ENCODE measurements at regions not wholly inside any gene's neighbourhood (a gene's known extent, or its start where the extent isn't known, plus 50 kb on each side); places are given as distances from the start of the nearest gene placed in this dataset.

DNA sequence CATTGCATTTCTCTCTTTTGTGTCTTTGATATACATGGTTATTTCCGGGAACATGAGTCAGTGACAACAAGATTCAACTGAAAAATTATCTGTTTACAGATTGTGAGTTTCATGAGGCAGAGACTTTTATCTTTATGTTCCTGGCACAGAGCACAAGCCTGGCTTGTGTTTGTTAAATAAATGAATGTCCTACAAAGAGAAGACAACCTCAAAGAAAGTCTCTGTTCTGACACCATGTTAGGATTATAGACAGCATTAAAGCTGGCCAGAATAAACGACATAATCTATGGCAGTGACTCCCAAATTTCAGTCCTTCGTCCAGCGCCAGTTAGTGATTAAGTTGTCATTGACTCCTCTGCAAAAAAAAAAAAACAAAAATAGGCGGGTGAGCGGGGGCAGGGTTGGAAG, 97.4 kb upstream of the DNAJC10 start:
- no peaks in the 10 kb centered on the region for H3K36me3 Mint-ChIP-seq
- H3K4me1 ChIP-seq (ENCODE audit: insufficient read depth, low read length) = no peaks in the 10 kb centered on the region

DNA sequence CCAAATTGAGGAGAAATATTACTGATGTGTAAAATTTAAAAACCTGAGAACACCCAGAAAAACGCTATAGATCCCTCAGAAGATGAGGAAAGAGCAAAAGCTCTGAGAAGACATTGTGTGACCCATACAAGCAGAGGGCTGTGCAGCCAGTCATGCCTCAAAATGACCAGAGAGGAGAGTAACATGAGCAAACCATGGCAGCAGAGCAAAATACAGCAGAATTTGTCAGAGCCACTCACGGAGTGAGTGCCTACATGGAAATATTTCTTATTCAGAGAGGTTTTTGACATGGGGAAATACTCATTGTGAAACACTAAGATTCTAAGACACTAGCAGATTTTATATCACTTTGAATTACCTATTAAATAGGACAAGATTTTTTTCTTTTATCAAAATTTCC, 96.8 kb upstream of the DNAJC10 start:
- ChIA-PET CTCF (ENCODE audit: partially characterized antibody) (no interaction called here), POLR2A (ENCODE audit: partially characterized antibody) (no interaction called here)
- Mint-ChIP-seq H3K27me3 (peaks cover 0 to 2% of the 10 kb centered on the region in 2 donors), H3K4me1 (no peaks in the 10 kb centered on the region), H3K9me3 (no peaks in the 10 kb centered on the region), H3K27ac (no peak overlapping the region), H3K4me3 (no peak overlapping the region), H3K36me3 (no peaks in the 10 kb centered on the region)
- DNase-seq = no peak
- H3K27ac ChIP-seq (ENCODE audit: low read depth, low read length) = no peak overlapping the region
- no peaks in the 10 kb centered on the region for H3K27me3 ChIP-seq (ENCODE audit: insufficient read depth, low read length)
- intact Hi-C loops (cut with micrococcal nuclease) = no loop called here
- H3K4me3 ChIP-seq (ENCODE audit: low read length in 2 of 2) = no peak overlapping the region
- H3K4me1 ChIP-seq (ENCODE audit: insufficient read depth, low read length) = no peaks in the 10 kb centered on the region
- H3K9me3 ChIP-seq (ENCODE audit: control insufficient read depth in 1 of 2, low read length in 2 of 2) = no peaks in the 10 kb centered on the region
- H3K36me3 ChIP-seq (ENCODE audit: insufficient read depth, low read length) = no peaks in the 10 kb centered on the region

More for the DNA sequence above, 97.4 kb upstream of the DNAJC10 start:
- H3K4me3 ChIP-seq (ENCODE audit: low read length in 2 of 2) = no peak overlapping the region
- ChIA-PET POLR2A (ENCODE audit: partially characterized antibody) (no interaction called here), CTCF (ENCODE audit: partially characterized antibody) (no interaction called here)
- no peak overlapping the region for H3K27ac ChIP-seq (ENCODE audit: low read depth, low read length)
- Mint-ChIP-seq H3K4me1 (no peaks in the 10 kb centered on the region), H3K27me3 (peaks cover 0 to 2% of the 10 kb centered on the region in 2 donors), H3K27ac (no peak overlapping the region), H3K9me3 (no peaks in the 10 kb centered on the region), H3K4me3 (no peak overlapping the region)
- H3K27me3 ChIP-seq (ENCODE audit: insufficient read depth, low read length) = no peaks in the 10 kb centered on the region
- DNase-seq = no peak
- H3K9me3 ChIP-seq (ENCODE audit: control insufficient read depth in 1 of 2, low read length in 2 of 2) = no peaks in the 10 kb centered on the region
- intact Hi-C loops (cut with micrococcal nuclease) = no loop called here
- H3K36me3 ChIP-seq (ENCODE audit: insufficient read depth, low read length) = no peaks in the 10 kb centered on the region

DNA sequence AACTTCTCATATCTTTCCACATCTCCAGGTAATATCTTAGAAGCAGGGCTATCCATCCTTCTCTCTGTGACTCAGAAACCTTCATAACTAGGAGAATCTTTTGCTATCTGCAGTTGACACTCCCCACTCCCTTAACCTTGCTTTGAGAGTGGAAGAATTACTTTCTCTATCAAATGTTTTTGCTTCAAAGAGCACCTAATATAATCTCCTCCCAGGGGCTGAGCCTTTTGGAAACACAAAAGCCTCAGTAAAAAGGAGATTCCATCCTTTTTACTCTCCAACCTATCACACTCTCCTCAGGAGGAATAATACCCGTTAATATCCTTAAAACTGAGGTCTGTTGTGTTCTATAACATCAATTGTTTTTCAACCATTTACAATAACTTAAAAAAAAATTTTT, 94.9 kb upstream of the DNAJC10 start:
- Mint-ChIP-seq H3K36me3 (no peaks in the 10 kb centered on the region), H3K4me3 (no peak overlapping the region), H3K9me3 (no peaks in the 10 kb centered on the region), H3K4me1 (no peaks in the 10 kb centered on the region), H3K27me3 (peaks cover 0 to 2% of the 10 kb centered on the region in 2 donors), H3K27ac (no peak overlapping the region)
- H3K27ac ChIP-seq (ENCODE audit: low read depth, low read length) = no peak overlapping the region
- no peaks in the 10 kb centered on the region for H3K9me3 ChIP-seq (ENCODE audit: control insufficient read depth in 1 of 2, low read length in 2 of 2)
- ChIA-PET CTCF (ENCODE audit: partially characterized antibody) (no interaction called here), POLR2A (ENCODE audit: partially characterized antibody) (no interaction called here)
- intact Hi-C loops (cut with micrococcal nuclease) = no loop called here
- no peak for DNase-seq
- H3K36me3 ChIP-seq (ENCODE audit: insufficient read depth, low read length) = no peaks in the 10 kb centered on the region
- no peaks in the 10 kb centered on the region for H3K4me1 ChIP-seq (ENCODE audit: insufficient read depth, low read length)
- no peak overlapping the region for H3K4me3 ChIP-seq (ENCODE audit: low read length in 2 of 2)
- H3K27me3 ChIP-seq (ENCODE audit: insufficient read depth, low read length) = no peaks in the 10 kb centered on the region

DNA sequence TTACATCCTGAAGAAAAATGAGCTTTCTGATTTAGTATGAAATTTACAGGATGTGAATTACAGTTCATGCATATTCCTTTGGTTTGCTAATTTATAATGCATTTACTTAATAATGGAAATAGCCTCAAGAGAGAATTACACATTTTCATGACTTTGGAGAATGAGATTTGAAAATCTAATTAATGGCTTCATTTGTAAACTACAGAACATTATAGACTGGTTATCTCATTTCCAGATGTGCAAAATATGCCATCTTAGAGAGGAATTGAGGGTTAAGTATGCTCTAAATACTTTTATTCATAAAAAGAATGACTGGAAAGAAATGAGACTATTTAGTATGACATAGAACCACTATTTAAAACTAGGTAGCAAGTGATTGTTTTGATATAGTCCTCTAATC, 94.2 kb upstream of the DNAJC10 start:
- intact Hi-C loops (cut with micrococcal nuclease) = no loop called here
- Histone ChIP-seq H3K27me3 (ENCODE audit: insufficient read depth, low read length) (no peaks in the 10 kb centered on the region), H3K9me3 (ENCODE audit: control insufficient read depth in 1 of 2, low read length in 2 of 2) (no peaks in the 10 kb centered on the region), H3K4me1 (ENCODE audit: insufficient read depth, low read length) (no peaks in the 10 kb centered on the region), H3K27ac (ENCODE audit: low read depth, low read length) (no peak overlapping the region), H3K4me3 (ENCODE audit: low read length in 2 of 2) (no peak overlapping the region), H3K36me3 (ENCODE audit: insufficient read depth, low read length) (no peaks in the 10 kb centered on the region)
- Mint-ChIP-seq H3K4me3 (no peak overlapping the region), H3K36me3 (no peaks in the 10 kb centered on the region), H3K27ac (no peak overlapping the region), H3K4me1 (no peaks in the 10 kb centered on the region), H3K27me3 (peaks cover 0 to 2% of the 10 kb centered on the region in 2 donors), H3K9me3 (no peaks in the 10 kb centered on the region)
- ChIA-PET POLR2A (ENCODE audit: partially characterized antibody) (no interaction called here), CTCF (ENCODE audit: partially characterized antibody) (no interaction called here)
- no peak for DNase-seq

DNA sequence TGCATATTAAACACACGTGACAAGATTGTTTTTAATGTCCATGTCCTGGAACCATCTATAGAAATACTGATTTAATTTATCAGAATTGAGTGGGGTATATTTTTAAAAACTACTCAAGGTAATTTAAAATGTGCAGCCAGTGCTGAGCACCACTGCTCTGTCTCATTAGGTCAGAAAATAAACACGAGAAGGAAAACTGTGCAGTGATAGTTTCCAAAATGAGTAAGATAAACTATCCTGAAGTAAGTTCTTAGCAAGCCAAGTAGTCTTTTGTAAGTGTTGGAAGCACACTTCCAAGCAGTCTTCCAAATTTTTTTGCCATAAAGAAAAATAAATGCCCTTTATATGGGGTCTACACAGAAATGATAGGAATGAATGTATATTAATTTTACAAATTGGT, 93.8 kb upstream of the DNAJC10 start:
- DNase-seq = no peak
- no peaks in the 10 kb centered on the region for H3K4me1 ChIP-seq (ENCODE audit: insufficient read depth, low read length)
- H3K4me3 Mint-ChIP-seq = no peak overlapping the region
- no peaks in the 10 kb centered on the region for H3K9me3 ChIP-seq (ENCODE audit: control insufficient read depth in 1 of 2, low read length in 2 of 2)
- no peak overlapping the region for H3K27ac Mint-ChIP-seq
- no peaks in the 10 kb centered on the region for H3K36me3 ChIP-seq (ENCODE audit: insufficient read depth, low read length)
- ChIA-PET CTCF (ENCODE audit: partially characterized antibody) (no interaction called here), POLR2A (ENCODE audit: partially characterized antibody) (no interaction called here)
- H3K27me3 ChIP-seq (ENCODE audit: insufficient read depth, low read length) = no peaks in the 10 kb centered on the region
- H3K27me3 Mint-ChIP-seq = peaks cover 0 to 2% of the 10 kb centered on the region in 2 donors
- H3K27ac ChIP-seq (ENCODE audit: low read depth, low read length) = no peak overlapping the region
- H3K4me3 ChIP-seq (ENCODE audit: low read length in 2 of 2) = no peak overlapping the region
- H3K36me3 Mint-ChIP-seq = no peaks in the 10 kb centered on the region
- intact Hi-C loops (cut with micrococcal nuclease) = no loop called here
- no peaks in the 10 kb centered on the region for H3K9me3 Mint-ChIP-seq
- H3K4me1 Mint-ChIP-seq = no peaks in the 10 kb centered on the region

DNA sequence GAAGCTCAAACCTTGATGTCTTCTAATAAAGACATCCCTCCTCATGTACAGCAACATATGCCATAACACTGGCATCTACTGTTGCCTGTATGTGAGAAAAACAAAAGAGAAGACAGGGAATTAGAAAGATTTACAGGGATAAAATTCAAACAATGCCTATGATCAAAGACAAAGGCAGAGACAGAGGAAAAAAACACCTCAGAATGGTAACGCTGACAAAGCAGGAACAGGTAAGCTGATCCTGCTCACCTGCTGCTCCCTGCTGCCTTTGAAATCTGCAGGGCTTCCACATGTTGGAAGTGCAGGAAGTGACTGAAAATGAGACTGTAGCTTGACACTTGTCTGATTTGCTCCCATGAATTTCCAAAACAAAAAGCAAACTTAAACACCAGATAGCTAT, 90.2 kb upstream of the DNAJC10 start:
- H3K9me3 Mint-ChIP-seq = no peaks in the 10 kb centered on the region
- Histone ChIP-seq H3K27me3 (ENCODE audit: insufficient read depth, low read length) (no peaks in the 10 kb centered on the region), H3K4me3 (ENCODE audit: low read length in 2 of 2) (no peak overlapping the region), H3K4me1 (ENCODE audit: insufficient read depth, low read length) (no peaks in the 10 kb centered on the region), H3K36me3 (ENCODE audit: insufficient read depth, low read length) (no peaks in the 10 kb centered on the region), H3K27ac (ENCODE audit: low read depth, low read length) (no peak overlapping the region), H3K9me3 (ENCODE audit: control insufficient read depth in 1 of 2, low read length in 2 of 2) (no peaks in the 10 kb centered on the region)
- H3K27me3 Mint-ChIP-seq = peaks cover 0 to 2% of the 10 kb centered on the region in 2 donors
- intact Hi-C loops (cut with micrococcal nuclease) = no loop called here
- DNase-seq = no peak
- H3K27ac Mint-ChIP-seq = no peak overlapping the region
- CTCF ChIA-PET (ENCODE audit: partially characterized antibody) = interaction anchor here (1.4 kb wide), 2 partner anchors 12 to 354 kb away, joined by 3 to 4 read pairs; no protein-coding TSS in a partner anchor
- H3K36me3 Mint-ChIP-seq = no peaks in the 10 kb centered on the region
- POLR2A ChIA-PET (ENCODE audit: partially characterized antibody) = no interaction called here
- no peaks in the 10 kb centered on the region for H3K4me1 Mint-ChIP-seq
- no peak overlapping the region for H3K4me3 Mint-ChIP-seq

DNA sequence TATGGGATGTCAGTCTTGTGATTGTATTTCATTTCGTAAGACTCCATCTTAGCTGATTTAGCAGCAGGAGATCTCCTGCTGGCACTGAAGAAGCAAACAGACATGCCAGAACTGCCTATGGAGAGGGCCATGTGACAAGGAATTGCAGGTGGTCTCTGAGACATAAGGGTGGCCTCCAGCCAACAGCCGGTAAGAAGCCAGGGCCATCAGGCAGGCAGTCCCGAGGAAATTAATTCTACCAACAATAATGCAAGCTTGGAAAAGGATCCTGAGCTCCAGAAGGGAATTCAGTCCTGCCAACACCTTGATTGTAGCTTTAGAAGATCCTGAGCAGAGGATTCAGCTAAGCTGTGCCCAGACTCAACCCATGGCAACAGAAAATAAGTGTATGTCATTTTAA, 87.1 kb upstream of the DNAJC10 start:
- no peaks in the 10 kb centered on the region for H3K36me3 Mint-ChIP-seq
- CTCF ChIA-PET (ENCODE audit: partially characterized antibody) = no interaction called here
- peaks cover 6 to 10% of the 10 kb centered on the region in 2 donors for H3K27me3 Mint-ChIP-seq

DNA sequence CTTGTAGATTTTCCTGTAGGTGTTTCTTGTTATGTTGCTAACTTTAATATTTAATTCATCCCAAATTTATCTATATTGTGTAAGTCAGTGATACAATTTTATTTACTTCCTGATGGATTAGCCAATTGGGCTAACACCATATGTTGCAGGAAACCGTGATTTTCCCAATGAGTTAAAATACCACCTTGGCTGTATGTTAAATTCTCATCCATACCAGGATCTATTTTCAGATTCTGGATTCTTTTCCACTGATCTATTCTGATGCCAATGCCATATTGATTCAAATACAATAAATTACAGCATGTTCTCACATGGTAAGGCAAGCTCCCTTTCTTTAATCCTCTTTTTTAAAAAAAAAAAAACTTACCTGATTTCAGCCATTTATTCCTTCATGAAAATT, 85.8 kb upstream of the DNAJC10 start:
- CTCF ChIA-PET (ENCODE audit: partially characterized antibody) = no interaction called here
- no peak overlapping the region for H3K27ac Mint-ChIP-seq
- no peak overlapping the region for H3K4me3 Mint-ChIP-seq
- POLR2A ChIA-PET (ENCODE audit: partially characterized antibody) = no interaction called here
- no peaks in the 10 kb centered on the region for H3K36me3 Mint-ChIP-seq
- Histone ChIP-seq H3K4me1 (ENCODE audit: insufficient read depth, low read length) (no peaks in the 10 kb centered on the region), H3K27ac (ENCODE audit: low read depth, low read length) (no peak overlapping the region), H3K36me3 (ENCODE audit: insufficient read depth, low read length) (no peaks in the 10 kb centered on the region), H3K4me3 (ENCODE audit: low read length in 2 of 2) (no peak overlapping the region), H3K27me3 (ENCODE audit: insufficient read depth, low read length) (no peaks in the 10 kb centered on the region), H3K9me3 (ENCODE audit: control insufficient read depth in 1 of 2, low read length in 2 of 2) (no peaks in the 10 kb centered on the region)
- peaks cover 6 to 10% of the 10 kb centered on the region in 2 donors for H3K27me3 Mint-ChIP-seq
- intact Hi-C loops (cut with micrococcal nuclease) = no loop called here
- no peaks in the 10 kb centered on the region for H3K9me3 Mint-ChIP-seq
- no peak for DNase-seq
- H3K4me1 Mint-ChIP-seq = no peaks in the 10 kb centered on the region

More for the DNA sequence above, 87.1 kb upstream of the DNAJC10 start:
- Mint-ChIP-seq H3K4me1 (no peaks in the 10 kb centered on the region), H3K4me3 (no peak overlapping the region), H3K9me3 (no peaks in the 10 kb centered on the region), H3K27ac (no peak overlapping the region)
- POLR2A ChIA-PET (ENCODE audit: partially characterized antibody) = no interaction called here
- Histone ChIP-seq H3K27ac (ENCODE audit: low read depth, low read length) (no peak overlapping the region), H3K4me3 (ENCODE audit: low read length in 2 of 2) (no peak overlapping the region), H3K4me1 (ENCODE audit: insufficient read depth, low read length) (no peaks in the 10 kb centered on the region), H3K36me3 (ENCODE audit: insufficient read depth, low read length) (no peaks in the 10 kb centered on the region), H3K9me3 (ENCODE audit: control insufficient read depth in 1 of 2, low read length in 2 of 2) (no peaks in the 10 kb centered on the region), H3K27me3 (ENCODE audit: insufficient read depth, low read length) (no peaks in the 10 kb centered on the region)
- no peak for DNase-seq
- intact Hi-C loops (cut with micrococcal nuclease) = no loop called here
